Left colon (tissue), 2 donors: ENCODE measurements at regions not wholly inside any gene's neighbourhood (a gene's known extent, or its start where the extent isn't known, plus 50 kb on each side); places are given as distances from the start of the nearest gene placed in this dataset.

Experiments used
- ATAC-seq: fragments of 200-7000 bp; cut with Tn5 transposase; one replicate; pipeline ENCODE4 v1.9.1; 2020; ENCODE audit warnings: mild to moderate bottlenecking, moderate library complexity
- DNase-seq, 2 donors: peaks; one replicate each; pipeline ENCODE4 v3.0.0-alpha.2; 2020
- intact Hi-C, 2 donors: fragments of 100-400 bp; cut with DNase I in 1 of 2; cut with micrococcal nuclease in 1 of 2; formaldehyde crosslinking; loops; one replicate each; pipeline versions ENCODE4 v1.11.2 to v1.14.0; 2022; cut with DNase I, micrococcal nuclease
- donor health status: DM: no; HTN: no; CAD: no.
- donor health status: DM: yes; HTN: yes; CAD: no.

GRCh38 chr1:30047576-30047975 lies 675.8 kb downstream of the MATN1 start:
- intact Hi-C loops: no loop called here
- ATAC-seq (no peak), DNase-seq (no peak)

GRCh38 chr1:30046751-30047150 lies 676.6 kb downstream of the MATN1 start:
- DNase-seq (no peak), ATAC-seq (no peak)
- intact Hi-C loops: no loop called here

DNA sequence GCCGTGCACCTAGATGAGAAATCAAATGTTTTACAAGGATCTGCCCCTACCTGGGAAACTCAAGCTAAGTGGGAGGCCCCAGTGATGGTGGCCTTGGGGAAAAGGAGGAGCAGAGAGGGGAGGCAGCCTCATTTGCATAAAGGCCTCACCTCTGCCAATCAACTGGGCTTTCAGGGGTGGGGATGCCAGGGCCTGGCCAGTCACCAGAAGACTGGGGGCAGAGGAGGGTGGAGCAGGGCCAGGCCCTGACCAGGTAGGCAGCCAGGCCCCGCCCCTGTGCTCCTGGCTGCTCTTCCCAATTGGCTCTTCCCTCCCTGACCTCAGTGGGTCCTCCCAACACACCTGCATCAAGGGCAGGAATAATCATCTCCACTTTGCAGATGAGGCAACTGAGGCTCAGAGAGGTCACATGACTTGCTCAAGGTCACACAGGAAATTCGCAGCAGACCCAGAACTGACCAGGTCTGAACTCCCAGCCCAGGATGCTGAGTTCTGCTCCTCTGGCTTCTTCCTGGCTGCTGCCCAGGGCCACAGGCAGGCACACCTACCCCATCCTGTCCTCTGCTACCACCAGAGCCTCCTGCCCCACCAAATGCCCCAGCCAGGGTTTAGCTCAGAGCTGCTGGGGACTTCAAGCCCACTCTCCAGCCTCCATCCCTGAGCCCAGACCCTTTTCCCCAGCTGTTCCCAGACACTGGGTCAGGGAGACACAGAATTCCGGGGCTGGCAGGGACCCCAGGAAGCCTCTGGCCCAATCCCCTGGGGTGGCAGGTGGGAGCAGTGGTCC lies 677.9 kb downstream of the MATN1 start:
- ATAC-seq (no peak), DNase-seq (no peak)
- intact Hi-C loops: no loop called here

GRCh38 chr1:30044656-30045144 lies 678.7 kb downstream of the MATN1 start:
- intact Hi-C loops: no loop called here
- no peak for ATAC-seq
- DNase-seq: no peak

DNA sequence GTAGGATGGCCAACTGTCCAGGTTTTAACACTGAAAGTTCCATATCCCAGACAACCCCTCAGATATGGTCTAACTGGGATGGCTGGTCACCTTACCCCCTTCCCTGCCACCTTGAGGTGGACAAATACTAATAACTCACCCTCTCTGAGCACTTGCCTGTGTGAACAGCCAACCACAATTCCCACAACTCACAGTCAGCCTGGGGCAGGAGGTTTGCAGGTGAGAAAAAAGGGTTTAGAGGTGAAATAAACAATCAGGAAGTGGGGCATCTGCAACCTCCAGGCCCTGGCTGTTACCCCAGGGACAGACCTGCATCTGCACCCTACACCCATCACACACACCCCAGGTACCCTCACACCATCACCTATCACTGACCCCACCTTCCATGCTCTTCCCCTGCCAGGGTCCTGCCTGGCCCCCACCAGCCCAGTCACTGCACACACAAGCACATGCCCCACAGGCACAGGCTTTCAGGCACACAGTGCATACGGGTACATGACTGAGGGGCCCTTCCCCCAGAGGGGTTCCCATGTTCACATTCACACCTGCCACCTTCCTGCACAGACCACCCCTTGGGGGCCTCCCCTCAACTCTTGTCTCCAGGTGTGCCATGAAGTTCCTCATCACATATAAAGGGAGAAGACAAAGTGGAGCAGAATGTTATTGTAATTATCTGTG lies 679.5 kb downstream of the MATN1 start:
- ATAC-seq (no peak), DNase-seq (no peak)
- intact Hi-C loops: no loop called here

DNA sequence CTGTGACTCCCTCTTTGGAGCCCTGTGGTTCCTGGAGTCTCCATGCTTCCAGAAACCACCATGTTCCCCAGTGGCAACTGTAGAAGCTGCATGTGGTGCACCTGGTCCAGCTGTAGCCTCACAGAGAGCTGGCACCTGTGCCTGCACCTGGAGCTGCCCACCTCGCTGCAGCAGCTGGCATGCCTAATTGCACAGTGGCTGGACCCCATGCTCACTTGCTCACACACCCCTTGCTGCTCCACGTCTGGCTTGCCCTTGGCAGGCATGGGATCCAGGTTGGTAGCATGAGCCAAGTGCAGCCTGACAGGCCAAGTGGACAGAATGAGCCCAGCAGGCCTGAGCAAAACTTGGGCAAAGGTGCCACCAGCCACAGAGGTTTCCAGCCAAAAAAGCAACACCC lies 680.1 kb downstream of the MATN1 start:
- no peak for ATAC-seq
- intact Hi-C loops: no loop called here
- no peak for DNase-seq

DNA sequence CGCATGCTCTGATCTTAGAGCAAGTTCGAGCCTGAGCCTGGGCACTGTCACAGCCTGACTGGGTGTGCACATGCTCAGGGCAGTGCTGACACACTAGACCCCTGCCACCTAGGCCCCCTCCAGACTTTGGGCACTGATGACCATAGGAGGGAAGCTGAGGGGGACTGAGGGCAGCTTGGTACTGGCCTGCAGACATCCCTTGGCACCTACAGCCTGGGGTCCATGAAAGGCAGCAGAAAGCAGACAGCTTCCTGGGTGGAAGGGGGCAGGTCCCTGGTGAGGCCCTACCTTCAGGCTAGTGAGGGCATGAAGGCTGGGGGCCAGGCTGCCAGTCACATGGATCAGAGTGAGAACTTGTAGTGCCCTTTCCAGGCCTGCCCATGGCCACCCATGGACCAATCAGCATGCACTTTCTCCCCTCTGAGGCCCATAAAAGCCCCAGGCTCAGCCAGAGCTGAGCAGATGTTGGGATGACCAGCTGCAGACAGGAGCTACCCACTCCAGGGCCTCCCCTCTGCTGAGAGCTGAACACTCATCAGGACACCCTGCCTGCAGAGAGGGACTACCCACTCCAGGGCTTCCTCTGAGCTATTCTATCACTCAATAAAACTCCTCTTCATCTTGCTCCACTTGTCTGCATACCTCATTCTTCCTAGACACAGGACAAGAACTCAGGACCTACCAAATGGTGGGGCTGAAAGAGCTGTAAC lies 680.8 kb downstream of the MATN1 start:
- ATAC-seq: no peak
- intact Hi-C loops: no loop called here
- DNase-seq: no peak

- no peak for ATAC-seq
- DNase-seq: no peak
- intact Hi-C loops: no loop called here
Measured at GRCh38 chr1:30041741-30042437, 681.5 kb downstream of the MATN1 start.

DNA sequence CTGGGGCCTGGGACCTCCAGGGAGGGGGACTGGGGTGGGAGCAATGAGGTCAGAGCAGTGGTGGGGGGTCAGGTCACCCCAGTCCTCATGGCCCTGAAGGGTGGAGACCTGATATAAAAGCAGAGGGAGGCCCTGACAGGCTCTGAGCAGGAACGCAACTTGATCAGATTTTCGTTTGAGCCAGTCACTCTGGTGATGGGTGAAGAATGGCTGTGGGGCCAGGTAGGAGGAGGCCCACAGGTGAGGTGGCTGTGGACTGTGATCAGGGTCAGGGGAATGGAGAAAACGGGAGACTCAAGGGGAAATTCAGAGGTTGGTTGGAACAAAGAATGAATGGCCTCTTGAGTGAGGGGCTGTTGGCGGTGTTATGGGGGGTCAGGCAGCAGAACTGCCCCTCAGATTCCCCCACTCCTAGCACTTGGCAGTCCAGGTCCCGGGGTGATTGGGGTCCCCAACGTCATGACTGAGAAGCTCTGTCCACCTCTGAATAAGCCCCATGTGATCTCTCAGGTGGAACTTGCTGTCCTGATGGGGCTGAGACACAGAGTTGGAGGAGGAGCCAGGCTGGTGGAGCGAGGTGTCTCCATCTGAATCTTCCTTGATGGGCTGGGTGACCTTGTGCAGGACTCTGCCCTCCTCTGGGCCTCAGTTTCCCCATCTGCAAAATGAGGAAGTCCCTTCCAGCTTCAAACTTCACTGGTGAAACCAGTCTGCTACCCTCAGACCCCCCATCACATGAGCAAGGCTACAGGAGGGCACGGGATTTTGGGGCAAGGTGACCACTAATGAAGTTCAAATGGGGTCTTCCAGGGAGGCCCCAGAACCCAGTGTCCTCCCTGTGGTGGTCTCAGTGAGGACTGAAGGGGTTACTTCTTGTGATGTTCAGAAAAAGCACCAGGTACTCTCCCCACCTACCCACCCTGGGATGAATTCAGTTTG lies 683.0 kb downstream of the MATN1 start:
- DNase-seq: no peak
- intact Hi-C loops: no loop called here

GRCh38 chr1:30039354-30040080 lies 683.9 kb downstream of the MATN1 start:
- DNase-seq: no peak
- ATAC-seq: peak; percentile 70
- intact Hi-C loops: no loop called here

More for the DNA sequence above, 683.0 kb downstream of the MATN1 start:
- no peak for ATAC-seq

- intact Hi-C loops: no loop called here
- no peak for DNase-seq
- ATAC-seq: no peak
Measured at GRCh38 chr1:30038134-30039025, 685.0 kb downstream of the MATN1 start.

- no peak for DNase-seq
- ATAC-seq: peak; percentile 11
- intact Hi-C loops: no loop called here
Measured at GRCh38 chr1:30037251-30038118, 685.9 kb downstream of the MATN1 start.

DNA sequence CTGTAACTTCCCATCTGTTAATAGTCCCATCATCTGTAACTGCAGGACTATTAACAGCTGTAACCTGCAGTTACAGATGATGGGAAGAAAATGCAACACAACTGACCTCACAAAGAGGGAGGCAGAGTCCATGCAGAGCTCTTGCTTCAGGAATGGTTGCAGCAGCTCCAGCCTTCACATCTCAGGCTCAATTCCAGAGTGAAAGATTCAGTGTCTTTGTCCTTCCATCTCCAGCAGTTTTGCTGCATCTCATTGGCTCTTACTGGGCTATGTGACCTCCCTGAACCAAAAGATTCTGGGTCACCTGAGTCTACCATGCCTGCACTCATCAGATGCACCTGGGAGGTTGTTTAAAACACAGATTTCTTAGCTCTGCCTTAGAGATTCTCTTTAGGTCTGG lies 686.7 kb downstream of the MATN1 start:
- intact Hi-C loops: no loop called here
- no peak for DNase-seq
- ATAC-seq: no peak

DNA sequence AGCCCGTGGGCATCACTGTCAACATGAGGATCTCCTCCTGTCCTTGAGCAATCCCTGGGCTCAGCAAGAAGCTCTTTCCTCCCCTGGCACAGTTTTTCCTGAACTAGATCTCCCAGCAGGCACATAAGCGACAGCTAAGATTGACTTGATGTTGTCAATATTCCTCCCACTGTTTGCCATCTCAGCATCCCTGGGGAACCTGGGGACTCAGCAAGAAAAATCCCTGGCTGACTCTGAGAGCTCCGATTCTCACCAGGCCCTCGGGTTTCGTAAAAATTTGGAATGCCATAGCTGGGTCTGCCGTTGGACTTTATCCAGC lies 687.2 kb downstream of the MATN1 start:
- no peak for DNase-seq
- ATAC-seq: no peak
- intact Hi-C loops: no loop called here

DNA sequence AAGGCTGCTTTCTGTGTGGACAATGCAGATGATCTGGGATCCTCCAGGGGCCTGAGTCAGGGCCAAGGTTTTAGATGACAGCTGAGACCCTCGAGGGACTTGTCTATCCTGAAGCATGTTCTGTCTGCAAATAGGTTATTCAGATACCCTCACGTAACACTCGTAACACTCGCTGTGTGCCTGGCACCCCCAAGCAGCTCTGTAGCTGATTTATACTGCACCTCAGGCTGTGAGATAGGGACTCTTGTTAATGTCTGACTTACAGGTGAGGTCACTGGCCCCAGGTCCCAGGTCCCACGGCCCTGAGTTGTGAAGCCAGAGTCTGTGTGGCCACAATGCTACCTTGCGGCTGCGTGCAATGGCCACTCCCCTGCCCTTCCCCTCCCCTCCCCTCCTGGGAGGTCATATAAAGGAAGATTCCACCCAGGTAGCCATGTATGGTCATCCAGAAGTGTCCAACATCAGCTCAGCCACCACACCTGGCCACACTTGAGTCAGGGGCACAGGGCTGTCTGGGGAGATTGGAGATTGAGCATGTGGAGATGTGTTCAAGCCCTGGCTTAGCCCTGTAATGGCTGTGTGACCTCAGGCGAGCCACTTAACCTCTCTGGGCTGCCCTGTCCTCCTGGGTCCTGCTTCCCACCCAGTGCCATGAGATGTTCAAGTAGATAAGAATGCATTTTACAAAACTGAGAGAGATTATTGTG lies 687.7 kb downstream of the MATN1 start:
- no peak for DNase-seq
- intact Hi-C loops: no loop called here

More for the DNA sequence above, 687.7 kb downstream of the MATN1 start:
- ATAC-seq: no peak
